ENCODE measurements at regions not wholly inside any gene's neighbourhood (a gene's known extent, or its start where the extent isn't known, plus 50 kb on each side); places are given as distances from the start of the nearest gene placed in this dataset.

- Histone ChIP-seq H3K9me2 (replicated peaks; ENCODE audit: insufficient read depth) (no peaks in the 10 kb centered on the region), H2AFZ (no peak overlapping the region), H3K36me3 (replicated peaks; ENCODE audit: insufficient read depth, low read depth) (no peaks in the 10 kb centered on the region), H3K9me3 (ENCODE audit: low read depth) (no peaks in the 10 kb centered on the region), H4K20me1 (ENCODE audit: insufficient read depth, poor library complexity, severe bottlenecking) (no peaks in the 10 kb centered on the region), H3K4me2 (no peak overlapping the region), H3K4me1 (ENCODE audit: insufficient read depth) (no peaks in the 10 kb centered on the region), H3K79me2 (no peaks in the 10 kb centered on the region), H3K27ac (no peak overlapping the region), H3K27me3 (no peaks in the 10 kb centered on the region), H3K4me3 (no peak overlapping the region)
- DNase-seq (ENCODE audit: low spot score) = no peak
- 92% methylated on average over 3 of the region's 3 CpGs for WGBS (ENCODE audit: low lambda C conversion rate, missing lambda C conversion rate)
- no peak for TF ChIP-seq EZH2phosphoT487 (IDR thresholded peaks at IDR 0.05; ENCODE audit: low read depth, severe bottlenecking, unreplicated experiment)
- no peak for TF ChIP-seq EZH2 (IDR thresholded peaks at IDR 0.05; ENCODE audit: borderline replicate concordance)
- TF ChIP-seq CTCF (IDR thresholded peaks at IDR 0.05; ENCODE audit: poor library complexity) = no peak
Measured at GRCh38 chr5:7970816-7971215, 101.9 kb downstream of the MTRR start.

GRCh38 chr5:7976411-7977190 is 107.7 kb downstream of the MTRR start:
- no peaks in the 10 kb centered on the region for H4K20me1 ChIP-seq (ENCODE audit: insufficient read depth, poor library complexity, severe bottlenecking)
- no peak overlapping the region for H3K4me2 ChIP-seq
- no peaks in the 10 kb centered on the region for H3K27me3 ChIP-seq
- no peaks in the 10 kb centered on the region for H3K79me2 ChIP-seq
- H3K27ac ChIP-seq = no peak overlapping the region
- no peak overlapping the region for H2AFZ ChIP-seq
- no peaks in the 10 kb centered on the region for H3K4me1 ChIP-seq (ENCODE audit: insufficient read depth)
- no peak for TF ChIP-seq CTCF (IDR thresholded peaks at IDR 0.05; ENCODE audit: poor library complexity)
- no peak for TF ChIP-seq EZH2 (IDR thresholded peaks at IDR 0.05; ENCODE audit: borderline replicate concordance)
- no peak for TF ChIP-seq EZH2phosphoT487 (IDR thresholded peaks at IDR 0.05; ENCODE audit: low read depth, severe bottlenecking, unreplicated experiment)
- H3K9me3 ChIP-seq (ENCODE audit: low read depth) = no peaks in the 10 kb centered on the region
- no peaks in the 10 kb centered on the region for H3K9me2 ChIP-seq (replicated peaks; ENCODE audit: insufficient read depth)
- H3K4me3 ChIP-seq = no peak overlapping the region
- 79% methylated on average over 5 of the region's 5 CpGs for WGBS (ENCODE audit: low lambda C conversion rate, missing lambda C conversion rate)
- no peaks in the 10 kb centered on the region for H3K36me3 ChIP-seq (replicated peaks; ENCODE audit: insufficient read depth, low read depth)
- DNase-seq (ENCODE audit: low spot score) = no peak

GRCh38 chr5:7978114-7978513 is 109.2 kb downstream of the MTRR start:
- Histone ChIP-seq H3K9me3 (ENCODE audit: low read depth) (no peaks in the 10 kb centered on the region), H3K79me2 (no peaks in the 10 kb centered on the region), H3K4me2 (no peak overlapping the region), H3K27me3 (no peaks in the 10 kb centered on the region), H3K36me3 (replicated peaks; ENCODE audit: insufficient read depth, low read depth) (no peaks in the 10 kb centered on the region), H4K20me1 (ENCODE audit: insufficient read depth, poor library complexity, severe bottlenecking) (no peaks in the 10 kb centered on the region), H3K9me2 (replicated peaks; ENCODE audit: insufficient read depth) (no peaks in the 10 kb centered on the region), H3K4me1 (ENCODE audit: insufficient read depth) (no peaks in the 10 kb centered on the region), H3K27ac (no peak overlapping the region), H3K4me3 (no peak overlapping the region), H2AFZ (no peak overlapping the region)
- DNase-seq (ENCODE audit: low spot score) = no peak
- 80% methylated on average over 1 of the region's 1 CpG for WGBS (ENCODE audit: low lambda C conversion rate, missing lambda C conversion rate)
- no peak for TF ChIP-seq EZH2 (IDR thresholded peaks at IDR 0.05; ENCODE audit: borderline replicate concordance)
- no peak for TF ChIP-seq EZH2phosphoT487 (IDR thresholded peaks at IDR 0.05; ENCODE audit: low read depth, severe bottlenecking, unreplicated experiment)
- TF ChIP-seq CTCF (IDR thresholded peaks at IDR 0.05; ENCODE audit: poor library complexity) = no peak
